HG03442 (cell line): ENCODE measurements at regions not wholly inside any gene's neighbourhood (a gene's known extent, or its start where the extent isn't known, plus 50 kb on each side); places are given as distances from the start of the nearest gene placed in this dataset.
"Not testable (repeated sequence)": the region's sequence is repeated elsewhere in the genome, so short reads cannot be mapped to it uniquely, and the experiment has no call there.

Experiments
- ATAC-seq: cut with Tn5 transposase; IDR thresholded peaks from one replicate; pipeline ENCODE4 v1.9.1; 2021; ENCODE audit warnings: mild to moderate bottlenecking, moderate library complexity; ENCODE audit not compliant: unreplicated experiment

GRCh38 chr6:168179702-168180382, 100.8 kb upstream of the FRMD1 start:
- no peak for ATAC-seq

GRCh38 chr6:168179133-168179532, 100.1 kb upstream of the FRMD1 start:
- ATAC-seq, result no peak

- no peak for ATAC-seq
Observed at GRCh38 chr6:168177103-168177891, 98.3 kb upstream of the FRMD1 start.

GRCh38 chr6:168171673-168172353, 92.8 kb upstream of the FRMD1 start:
- no peak for ATAC-seq

GRCh38 chr6:168170841-168171601, 92.0 kb upstream of the FRMD1 start:
- ATAC-seq, result no peak

GRCh38 chr6:168169624-168170023, 90.6 kb upstream of the FRMD1 start:
- no peak for ATAC-seq

- ATAC-seq, result not testable (repeated sequence)
Observed at GRCh38 chr6:168168936-168169335, 89.9 kb upstream of the FRMD1 start.

GRCh38 chr6:168168330-168168729, 89.3 kb upstream of the FRMD1 start:
- ATAC-seq, result not testable (repeated sequence)

GRCh38 chr6:168167431-168168315, 88.7 kb upstream of the FRMD1 start:
- no peak for ATAC-seq

- no peak for ATAC-seq
Observed at GRCh38 chr6:168166627-168167026, 87.6 kb upstream of the FRMD1 start.

GRCh38 chr6:168165891-168166290, 86.9 kb upstream of the FRMD1 start:
- no peak for ATAC-seq

GRCh38 chr6:168165373-168165772, 86.4 kb upstream of the FRMD1 start:
- no peak for ATAC-seq

- no peak for ATAC-seq
Observed at GRCh38 chr6:168164462-168165061, 85.5 kb upstream of the FRMD1 start.

- ATAC-seq, result no peak
Observed at GRCh38 chr6:168163096-168163731, 84.2 kb upstream of the FRMD1 start.

GRCh38 chr6:168162366-168162765, 83.4 kb upstream of the FRMD1 start:
- no peak for ATAC-seq

- ATAC-seq, result no peak
Observed at GRCh38 chr6:168161371-168161750, 82.3 kb upstream of the FRMD1 start.

GRCh38 chr6:168160506-168161370, 81.7 kb upstream of the FRMD1 start:
- ATAC-seq, result no peak

GRCh38 chr6:168159506-168159905, 80.5 kb upstream of the FRMD1 start:
- no peak for ATAC-seq
